GM18907 (cell line): ENCODE measurements at regions not wholly inside any gene's neighbourhood (a gene's known extent, or its start where the extent isn't known, plus 50 kb on each side); places are given as distances from the start of the nearest gene placed in this dataset.

Experiments
- ATAC-seq: cut with Tn5 transposase; IDR thresholded peaks from one replicate; pipeline ENCODE4 v1.9.1; 2021; ENCODE audit warnings: mild to moderate bottlenecking, moderate library complexity; ENCODE audit not compliant: unreplicated experiment

DNA sequence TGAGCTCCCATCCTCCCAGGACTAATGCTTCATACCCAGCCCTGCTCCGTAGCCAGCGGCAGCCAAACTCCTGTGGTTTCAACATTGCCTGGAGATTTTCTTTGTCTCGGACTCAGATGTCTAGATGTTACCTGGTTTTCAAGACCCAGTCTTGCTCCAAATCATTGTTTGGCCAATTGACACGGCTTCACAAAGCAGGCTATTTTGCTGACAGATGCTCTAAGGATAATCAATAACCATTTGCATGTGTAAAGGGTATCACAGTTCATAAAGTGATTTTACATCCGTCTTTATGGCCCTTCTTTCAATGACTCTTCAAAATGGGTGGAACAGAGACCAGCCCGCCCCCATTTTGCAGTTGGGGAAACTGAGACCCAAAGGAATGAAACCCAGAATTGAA, 153.4 kb downstream of the SALL1 start:
- ATAC-seq, result no peak

GRCh38 chr16:50996830-50997186, 154.3 kb downstream of the SALL1 start:
- no peak for ATAC-seq

- no peak for ATAC-seq
These were observed 154.8 kb downstream of the SALL1 start for GRCh38 chr16:50996166-50996829.

DNA sequence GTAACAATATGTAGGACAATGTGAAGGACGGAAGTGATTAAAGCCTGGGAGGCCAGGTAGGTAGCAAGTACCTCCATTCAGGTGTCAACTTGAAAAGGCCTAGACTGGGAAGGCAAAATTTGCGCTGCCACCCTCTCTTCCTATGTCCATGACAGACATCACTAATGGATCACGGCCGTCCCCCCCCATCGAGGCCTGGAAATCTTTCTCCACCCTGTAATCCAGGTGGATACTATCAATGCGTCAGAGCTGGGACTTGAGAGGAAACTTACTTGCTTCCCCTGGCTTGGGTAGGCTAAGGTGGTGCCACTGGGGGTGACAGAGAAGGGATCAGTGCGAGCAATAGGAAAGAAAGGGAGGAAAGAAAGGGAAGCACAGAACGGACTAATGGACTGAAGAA, 156.1 kb downstream of the SALL1 start:
- no peak for ATAC-seq

DNA sequence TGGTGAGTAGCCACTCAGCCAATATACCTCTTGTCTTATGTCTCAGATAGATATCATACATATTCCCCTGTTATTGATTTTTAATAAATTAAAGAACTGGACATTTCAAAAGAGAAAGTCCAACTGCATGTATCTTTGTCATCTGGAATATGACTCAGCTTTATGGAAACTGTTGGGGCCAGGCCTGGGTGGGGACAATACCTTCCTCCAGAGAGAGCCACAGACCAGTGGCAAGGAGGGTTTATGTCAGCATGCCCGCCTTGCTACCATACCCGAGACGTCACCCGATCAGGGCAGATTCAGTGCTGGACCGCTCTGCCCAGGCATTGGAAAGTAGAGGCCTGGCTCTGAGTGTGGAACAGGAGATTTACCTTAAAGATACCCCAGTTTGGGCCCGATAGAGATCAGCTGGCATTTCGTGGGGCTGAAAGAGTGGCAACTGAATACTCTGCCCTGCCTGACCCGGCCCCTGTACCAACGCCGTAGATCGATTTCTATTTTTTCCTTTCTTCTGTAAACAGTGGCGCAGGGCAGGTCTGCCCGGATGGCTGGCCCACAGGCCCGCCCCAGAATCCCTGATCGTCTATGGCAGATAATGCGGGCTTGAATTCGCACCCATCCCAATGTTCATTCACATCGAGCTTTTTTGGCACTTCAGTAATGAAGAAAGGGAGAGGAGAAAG, 158.6 kb downstream of the SALL1 start:
- ATAC-seq, result no peak

- ATAC-seq, result no peak
These were observed 159.6 kb downstream of the SALL1 start for GRCh38 chr16:50991436-50991835.

DNA sequence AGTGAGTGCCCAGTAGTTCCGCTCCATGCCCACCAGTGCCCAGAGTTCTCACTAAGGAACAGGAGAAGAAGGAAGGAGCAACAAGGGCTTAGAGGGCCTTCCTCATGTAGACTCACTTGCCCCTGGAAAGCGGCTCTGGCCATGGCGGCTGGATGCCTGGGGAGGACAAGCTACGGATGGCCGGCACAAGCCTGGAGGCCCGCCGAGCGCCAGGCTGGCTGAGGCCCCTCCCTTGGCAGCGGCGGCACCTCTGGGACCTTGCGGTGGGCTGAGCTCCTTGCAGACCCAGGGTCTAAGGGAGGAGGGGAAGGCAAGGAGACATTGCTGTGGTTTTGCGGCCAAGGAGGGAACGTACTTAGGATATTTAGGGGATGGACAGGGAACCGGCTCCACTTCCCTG, 160.1 kb downstream of the SALL1 start:
- ATAC-seq, result no peak

DNA sequence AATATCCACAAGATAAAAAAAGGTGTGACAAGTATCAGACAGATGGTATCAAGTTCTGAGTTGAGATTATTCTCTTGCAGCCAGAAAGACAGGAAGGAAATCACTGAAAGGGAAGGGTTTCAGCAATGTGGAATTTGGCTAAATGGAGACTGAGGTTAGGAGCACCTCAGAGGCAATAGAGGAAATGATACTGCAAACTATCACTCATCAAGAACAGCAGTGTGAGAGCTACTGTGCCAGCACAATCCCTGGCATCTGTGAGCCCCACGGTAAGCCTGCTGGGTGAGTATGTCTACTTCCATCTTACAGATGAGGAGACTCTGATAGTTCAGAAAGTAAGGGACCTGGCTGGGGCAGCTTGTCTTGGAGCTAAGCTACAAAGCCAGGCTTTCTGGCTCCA, 162.0 kb downstream of the SALL1 start:
- no peak for ATAC-seq

DNA sequence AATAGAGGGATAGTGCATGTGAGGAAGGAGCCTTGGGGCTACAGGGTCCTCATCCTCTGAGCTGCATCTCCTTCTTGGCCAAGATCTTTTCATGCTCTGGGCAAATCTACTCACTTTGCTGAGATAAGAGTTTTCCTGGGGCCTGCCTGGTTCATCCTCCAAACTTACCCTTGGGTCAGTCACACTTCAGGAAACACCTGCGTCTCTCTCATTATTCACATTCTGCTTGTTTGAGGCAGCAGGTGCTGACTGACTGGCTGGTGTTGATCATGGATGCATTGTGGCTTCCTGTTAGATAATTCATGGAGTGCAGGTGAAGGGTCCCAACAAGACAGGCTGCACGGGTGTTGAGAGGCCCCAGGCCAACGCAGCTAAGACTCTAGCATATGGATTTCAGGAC, 162.6 kb downstream of the SALL1 start:
- no peak for ATAC-seq

- no peak for ATAC-seq
These were observed 164.6 kb downstream of the SALL1 start for GRCh38 chr16:50986453-50986852.

DNA sequence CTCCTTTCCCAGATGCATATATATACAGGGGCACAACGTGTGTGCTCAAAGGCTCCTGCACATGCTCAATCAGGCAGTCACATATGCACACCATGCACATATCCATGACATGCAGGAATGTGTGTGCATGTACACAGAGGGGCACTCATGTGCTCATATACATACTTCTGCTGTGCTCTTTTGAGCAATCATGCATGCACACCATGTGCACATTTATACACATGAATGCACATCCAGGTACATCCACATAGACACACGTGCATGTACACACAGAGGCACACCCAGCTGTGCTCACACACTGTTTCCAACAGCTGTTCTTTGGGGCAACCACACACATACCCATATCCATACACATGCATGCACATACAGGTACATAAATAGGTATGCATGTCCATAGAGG, 165.3 kb downstream of the SALL1 start:
- no peak for ATAC-seq

DNA sequence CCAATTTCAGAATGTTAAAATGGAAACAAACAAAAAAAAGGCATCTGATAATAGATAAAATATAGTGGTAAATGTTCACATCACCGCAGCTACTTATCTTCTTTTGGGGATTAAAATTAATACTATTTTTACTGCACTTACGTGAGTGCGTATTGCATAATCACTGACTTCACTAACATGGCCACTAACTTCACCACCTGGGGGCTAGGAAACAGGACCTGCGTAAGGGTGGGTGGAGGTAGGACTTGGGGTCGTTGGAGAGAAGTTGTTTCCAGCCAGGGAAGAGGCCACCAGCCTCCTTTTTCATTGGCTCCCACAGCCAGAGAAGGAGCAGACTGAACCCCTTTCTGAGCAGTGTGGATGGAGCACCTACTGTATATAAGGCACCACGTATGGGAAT, 166.4 kb downstream of the SALL1 start:
- no peak for ATAC-seq

DNA sequence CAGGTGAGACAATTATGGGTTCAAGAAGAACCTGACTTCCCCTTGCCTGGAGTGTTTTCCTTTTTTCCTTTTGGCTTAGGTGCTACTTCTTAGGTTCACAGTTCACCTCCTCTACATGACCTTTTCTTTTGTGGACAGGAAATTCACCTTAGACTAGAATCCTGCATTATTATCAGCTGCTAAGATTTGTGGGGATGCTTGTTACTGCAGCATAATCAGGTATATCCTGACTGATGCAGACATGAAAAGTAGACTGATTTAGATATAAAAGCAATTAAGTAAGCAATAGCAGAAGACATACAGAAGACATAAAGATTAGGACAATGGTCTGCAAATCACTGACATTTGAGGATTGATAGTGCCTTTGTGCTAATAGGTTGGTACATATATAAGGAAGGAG, 168.3 kb downstream of the SALL1 start:
- ATAC-seq, result no peak

GRCh38 chr16:50981951-50982350, 169.1 kb downstream of the SALL1 start:
- ATAC-seq, result no peak

GRCh38 chr16:50980666-50981065, 170.4 kb downstream of the SALL1 start:
- ATAC-seq, result no peak

- ATAC-seq, result no peak
These were observed 171.1 kb downstream of the SALL1 start for GRCh38 chr16:50979806-50980620.

- no peak for ATAC-seq
These were observed 173.9 kb downstream of the SALL1 start for GRCh38 chr16:50977138-50977537.

- ATAC-seq, result no peak
These were observed 176.5 kb downstream of the SALL1 start for GRCh38 chr16:50974438-50975036.

DNA sequence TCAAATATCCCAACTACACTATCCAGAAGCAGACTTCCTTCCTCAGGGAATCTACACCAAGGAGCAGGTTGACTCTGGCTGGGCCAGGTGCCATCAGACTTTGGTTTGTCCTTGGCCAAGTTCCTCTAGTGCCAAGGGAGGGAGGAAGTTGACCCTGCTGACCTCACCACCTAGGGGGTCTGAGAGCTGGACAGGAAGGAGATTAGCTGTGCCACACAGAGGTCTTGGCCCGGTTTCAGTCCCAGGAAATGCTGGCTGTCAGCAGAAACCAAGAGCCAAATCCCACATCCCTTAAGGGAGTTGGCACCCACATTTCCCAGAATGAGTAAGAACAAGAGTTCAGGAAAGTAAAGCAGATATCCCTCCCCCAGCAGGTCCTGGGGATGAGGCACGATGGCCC, 178.2 kb downstream of the SALL1 start:
- ATAC-seq, result no peak

DNA sequence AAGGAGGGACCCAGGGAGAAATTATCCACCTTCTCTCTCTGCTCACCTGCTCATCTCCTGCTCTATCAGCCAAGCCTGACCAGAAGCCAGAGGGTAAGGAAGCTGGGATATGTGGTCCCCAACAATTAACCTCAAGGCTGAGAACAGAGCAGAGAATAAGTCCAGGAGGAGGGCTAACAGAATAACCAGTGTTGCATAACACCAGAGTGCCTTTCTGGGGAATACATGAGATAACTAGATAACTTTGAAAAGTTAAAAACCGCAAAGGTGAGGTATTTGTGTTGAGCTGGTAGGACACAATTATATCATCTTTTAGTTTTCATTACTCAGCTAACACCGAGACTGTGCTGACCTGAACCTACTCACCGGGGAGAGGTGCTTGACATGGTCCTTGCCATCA, 180.8 kb downstream of the SALL1 start:
- ATAC-seq, result no peak

GRCh38 chr16:50967827-50968612, 183.1 kb downstream of the SALL1 start:
- ATAC-seq, result peak; percentile 72
